AG04450 (cell line): ENCODE measurements at regions not wholly inside any gene's neighbourhood (a gene's known extent, or its start where the extent isn't known, plus 50 kb on each side); places are given as distances from the start of the nearest gene placed in this dataset.

ENCODE experiments used
- CTCF ChIA-PET: fragments of 300-600, 350-600 bp; formaldehyde crosslinking; extraction: SDS; loops from one replicate; lab custom pipeline; 2022; ENCODE audit warnings: antibody characterized with exemption, inconsistent platforms; lab: Charles Lee
- POLR2A ChIA-PET: fragments of 350-600 bp; formaldehyde crosslinking; extraction: SDS; loops from one replicate; lab custom pipeline; 2021; ENCODE audit warnings: antibody characterized with exemption, inconsistent platforms; lab: Yijun Ruan, JAX
- DNase-seq: peaks from one replicate; pipeline ENCODE4 v3.0.0-alpha.2; 2011; ENCODE audit warnings: low read depth, low spot score
- H3K27ac ChIP-seq: one replicate; pipeline ENCODE4 v1.5.1; 2012; ENCODE audit warnings: low read depth, low read length, control low read depth
- H3K27me3 ChIP-seq: one replicate; pipeline ENCODE4 v1.6.0; 2012; ENCODE audit warnings: low read length; ENCODE audit not compliant: control insufficient read depth, insufficient read depth
- H3K4me3 ChIP-seq: 2 replicates; pipeline ENCODE4 v1.5.1; 2011; ENCODE audit warnings: mild to moderate bottlenecking, low read depth, low read length, control low read depth
- H3K9me3 ChIP-seq: 2 replicates; pipeline ENCODE4 v1.5.1; 2012; ENCODE audit warnings: low read length; ENCODE audit not compliant: control insufficient read depth, insufficient read depth
- CTCF ChIP-seq: IDR thresholded peaks from 2 replicates; pipeline ENCODE4 v1.5.1; 2011; ENCODE audit warnings: low read depth, low read length, control low read depth, inconsistent platforms

- ChIA-PET POLR2A (no interaction called here), CTCF (no interaction called here)
- DNase-seq = no peak
- Histone ChIP-seq H3K4me3 (no peak overlapping the region), H3K27ac (no peak overlapping the region), H3K27me3 (peaks cover 70% of the 10 kb centered on the region), H3K9me3 (no peaks in the 10 kb centered on the region)
- no peak for TF ChIP-seq CTCF
These were observed 75.6 kb upstream of the NEURL1B start for GRCh38 chr5:172565455-172565854.

DNA sequence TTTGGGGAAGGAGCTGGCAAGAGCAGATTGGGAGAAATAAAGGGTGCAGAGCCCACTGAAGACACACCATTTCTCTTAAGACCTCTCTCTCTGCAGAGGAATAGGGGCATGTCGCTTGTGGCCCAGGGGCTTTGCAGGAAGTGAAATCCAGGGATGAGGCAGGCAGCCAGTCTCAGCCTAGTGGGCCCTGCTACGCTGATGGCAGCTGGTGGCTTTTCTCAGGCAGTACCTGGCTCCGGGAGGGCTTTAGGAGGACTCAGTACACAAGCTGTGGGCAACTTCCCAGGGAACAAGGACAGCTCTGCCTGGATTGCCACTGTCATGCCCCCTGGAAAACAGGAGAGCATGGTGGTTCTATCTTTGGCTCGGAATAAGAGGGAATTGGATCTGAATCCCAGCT is 76.2 kb upstream of the NEURL1B start:
- no peak for DNase-seq
- ChIA-PET CTCF (no interaction called here), POLR2A (no interaction called here)
- no peak overlapping the region for H3K27ac ChIP-seq
- no peak overlapping the region for H3K4me3 ChIP-seq
- no peak for TF ChIP-seq CTCF
- H3K9me3 ChIP-seq = no peaks in the 10 kb centered on the region
- H3K27me3 ChIP-seq = peaks cover 71% of the 10 kb centered on the region

DNA sequence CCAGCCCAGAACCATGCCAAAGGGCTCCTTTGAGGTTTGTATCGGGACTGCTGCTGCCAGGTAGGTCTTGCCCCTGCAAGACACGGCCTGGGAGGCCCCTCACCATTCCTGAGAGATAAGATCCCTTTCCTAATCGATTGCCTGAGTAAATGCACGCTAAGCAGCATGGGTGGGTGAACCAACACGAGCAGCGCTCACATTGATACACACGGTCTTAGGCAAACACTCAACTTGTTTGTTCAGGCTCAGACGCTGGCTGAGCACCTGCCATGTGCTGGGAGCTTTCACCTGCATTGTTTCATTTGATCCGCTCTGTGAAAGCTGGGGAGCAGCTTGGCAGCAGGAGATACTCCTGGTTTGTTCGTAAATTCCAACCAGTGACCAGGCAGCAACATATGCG is 76.9 kb upstream of the NEURL1B start:
- CTCF ChIA-PET = no interaction called here
- no peak for TF ChIP-seq CTCF
- no peak overlapping the region for H3K27ac ChIP-seq
- H3K27me3 ChIP-seq = peaks cover 65% of the 10 kb centered on the region
- no peak overlapping the region for H3K4me3 ChIP-seq
- H3K9me3 ChIP-seq = no peaks in the 10 kb centered on the region
- no peak for DNase-seq
- POLR2A ChIA-PET = no interaction called here

GRCh38 chr5:172562443-172562842 is 78.6 kb upstream of the NEURL1B start:
- no peak for TF ChIP-seq CTCF
- CTCF ChIA-PET = no interaction called here

DNA sequence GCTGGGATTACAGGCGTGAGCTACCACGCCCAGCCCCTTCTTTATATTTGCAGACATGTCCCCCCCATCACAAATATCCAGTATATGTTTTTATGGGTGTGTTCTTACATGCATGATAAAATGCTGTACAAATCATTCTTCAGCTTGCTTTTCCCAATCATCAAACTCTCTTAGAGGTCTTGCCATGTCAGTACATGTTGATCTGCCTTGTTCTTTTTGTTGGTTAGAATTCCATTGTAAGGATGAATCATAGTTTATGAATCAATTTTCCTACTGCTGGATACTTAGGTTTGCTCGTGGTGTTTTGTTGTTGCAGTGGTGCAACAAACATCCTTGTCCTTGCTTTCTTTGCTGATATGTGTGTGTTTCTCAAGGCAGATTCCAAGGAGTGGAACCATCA is 79.9 kb upstream of the NEURL1B start:
- H3K27ac ChIP-seq = no peak overlapping the region
- H3K4me3 ChIP-seq = no peak overlapping the region
- ChIA-PET POLR2A (no interaction called here), CTCF (no interaction called here)
- H3K9me3 ChIP-seq = no peaks in the 10 kb centered on the region
- DNase-seq = no peak
- TF ChIP-seq CTCF = no peak
- peaks cover 49% of the 10 kb centered on the region for H3K27me3 ChIP-seq

More at GRCh38 chr5:172562443-172562842, 78.6 kb upstream of the NEURL1B start:
- Histone ChIP-seq H3K4me3 (no peak overlapping the region), H3K27me3 (peaks cover 55% of the 10 kb centered on the region), H3K27ac (no peak overlapping the region), H3K9me3 (no peaks in the 10 kb centered on the region)
- POLR2A ChIA-PET = no interaction called here
- no peak for DNase-seq
